ENCODE measurements at regions not wholly inside any gene's neighbourhood (a gene's known extent, or its start where the extent isn't known, plus 50 kb on each side); places are given as distances from the start of the nearest gene placed in this dataset.

DNA sequence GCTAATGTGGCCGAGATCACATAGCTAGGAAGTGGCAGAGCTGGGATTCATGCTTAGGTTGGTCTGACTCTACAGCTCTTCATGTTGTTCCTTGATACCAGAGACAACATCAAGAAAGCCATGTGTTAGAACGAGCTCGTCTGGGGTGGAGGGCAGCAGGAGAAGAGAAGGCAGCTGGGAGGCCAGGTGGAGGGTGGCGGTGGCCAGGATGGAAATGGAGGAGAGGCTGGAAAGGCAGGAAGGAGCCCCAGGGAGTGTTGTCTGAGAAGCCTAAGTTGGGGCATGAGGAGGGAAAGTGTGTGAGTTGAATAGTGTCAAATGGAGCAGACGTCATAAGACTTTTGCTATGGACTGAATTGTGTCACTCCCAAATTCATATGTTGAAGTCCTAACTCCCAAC lies 315.3 kb downstream of the GADD45G start:
- Mint-ChIP-seq H3K4me1 (ENCODE audit: unreplicated experiment) (peaks cover 36% of the 10 kb centered on the region), H3K4me3 (ENCODE audit: unreplicated experiment) (no peak overlapping the region), H3K9me3 (ENCODE audit: unreplicated experiment) (no peaks in the 10 kb centered on the region), H3K36me3 (ENCODE audit: low read depth, unreplicated experiment) (no peaks in the 10 kb centered on the region), H3K27ac (ENCODE audit: unreplicated experiment) (peak overlapping the region; percentile 28), H3K27me3 (ENCODE audit: unreplicated experiment) (peaks cover 11% of the 10 kb centered on the region)
- TF ChIP-seq, protein P1, sequence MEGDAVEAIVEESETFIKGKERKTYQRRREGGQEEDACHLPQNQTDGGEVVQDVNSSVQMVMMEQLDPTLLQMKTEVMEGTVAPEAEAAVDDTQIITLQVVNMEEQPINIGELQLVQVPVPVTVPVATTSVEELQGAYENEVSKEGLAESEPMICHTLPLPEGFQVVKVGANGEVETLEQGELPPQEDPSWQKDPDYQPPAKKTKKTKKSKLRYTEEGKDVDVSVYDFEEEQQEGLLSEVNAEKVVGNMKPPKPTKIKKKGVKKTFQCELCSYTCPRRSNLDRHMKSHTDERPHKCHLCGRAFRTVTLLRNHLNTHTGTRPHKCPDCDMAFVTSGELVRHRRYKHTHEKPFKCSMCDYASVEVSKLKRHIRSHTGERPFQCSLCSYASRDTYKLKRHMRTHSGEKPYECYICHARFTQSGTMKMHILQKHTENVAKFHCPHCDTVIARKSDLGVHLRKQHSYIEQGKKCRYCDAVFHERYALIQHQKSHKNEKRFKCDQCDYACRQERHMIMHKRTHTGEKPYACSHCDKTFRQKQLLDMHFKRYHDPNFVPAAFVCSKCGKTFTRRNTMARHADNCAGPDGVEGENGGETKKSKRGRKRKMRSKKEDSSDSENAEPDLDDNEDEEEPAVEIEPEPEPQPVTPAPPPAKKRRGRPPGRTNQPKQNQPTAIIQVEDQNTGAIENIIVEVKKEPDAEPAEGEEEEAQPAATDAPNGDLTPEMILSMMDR (IDR thresholded peaks at IDR 0.05; ENCODE audit: unreplicated experiment) = no peak
- DNase-seq (ENCODE audit: low spot score) = no peak

GRCh38 chr9:89920951-89921350 lies 316.1 kb downstream of the GADD45G start:
- H3K36me3 Mint-ChIP-seq (ENCODE audit: low read depth, unreplicated experiment) = no peaks in the 10 kb centered on the region
- H3K27ac Mint-ChIP-seq (ENCODE audit: unreplicated experiment) = no peak overlapping the region
- peaks cover 36% of the 10 kb centered on the region for H3K4me1 Mint-ChIP-seq (ENCODE audit: unreplicated experiment)
- TF ChIP-seq, protein P1 (IDR thresholded peaks at IDR 0.05; ENCODE audit: unreplicated experiment) = no peak
- H3K9me3 Mint-ChIP-seq (ENCODE audit: unreplicated experiment) = no peaks in the 10 kb centered on the region
- no peak overlapping the region for H3K4me3 Mint-ChIP-seq (ENCODE audit: unreplicated experiment)
- H3K27me3 Mint-ChIP-seq (ENCODE audit: unreplicated experiment) = peaks cover 11% of the 10 kb centered on the region
- no peak for DNase-seq (ENCODE audit: low spot score)

DNA sequence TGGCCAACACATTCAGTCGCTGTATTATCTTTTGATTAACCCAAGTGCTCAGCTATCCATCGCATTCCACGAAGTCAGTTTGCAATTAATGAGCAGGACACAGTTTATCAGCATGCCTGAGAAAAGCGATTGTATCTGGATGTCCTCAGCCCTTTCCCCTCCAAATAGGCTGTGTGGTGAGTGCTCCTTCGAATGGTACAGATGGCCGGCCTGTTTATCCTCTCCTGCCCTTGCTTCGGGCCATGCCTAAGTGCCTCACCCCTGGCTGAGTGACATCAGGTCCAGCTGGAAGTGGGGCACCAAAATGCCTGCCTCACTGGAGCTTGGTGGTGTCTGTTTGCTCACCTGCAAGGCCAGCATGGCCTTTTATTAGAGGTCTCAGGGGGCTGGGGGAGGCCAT lies 317.3 kb downstream of the GADD45G start:
- no peak overlapping the region for H3K4me3 Mint-ChIP-seq (ENCODE audit: unreplicated experiment)
- H3K4me1 Mint-ChIP-seq (ENCODE audit: unreplicated experiment) = peaks cover 37% of the 10 kb centered on the region
- TF ChIP-seq, protein P1 (IDR thresholded peaks at IDR 0.05; ENCODE audit: unreplicated experiment) = no peak
- peaks cover 11% of the 10 kb centered on the region for H3K27me3 Mint-ChIP-seq (ENCODE audit: unreplicated experiment)
- no peak for DNase-seq (ENCODE audit: low spot score)
- H3K9me3 Mint-ChIP-seq (ENCODE audit: unreplicated experiment) = no peaks in the 10 kb centered on the region
- no peaks in the 10 kb centered on the region for H3K36me3 Mint-ChIP-seq (ENCODE audit: low read depth, unreplicated experiment)
- no peak overlapping the region for H3K27ac Mint-ChIP-seq (ENCODE audit: unreplicated experiment)

GRCh38 chr9:89923174-89923573 lies 318.4 kb downstream of the GADD45G start:
- Mint-ChIP-seq H3K27ac (ENCODE audit: unreplicated experiment) (no peak overlapping the region), H3K36me3 (ENCODE audit: low read depth, unreplicated experiment) (no peaks in the 10 kb centered on the region), H3K9me3 (ENCODE audit: unreplicated experiment) (no peaks in the 10 kb centered on the region), H3K4me1 (ENCODE audit: unreplicated experiment) (peaks cover 48% of the 10 kb centered on the region), H3K4me3 (ENCODE audit: unreplicated experiment) (no peak overlapping the region), H3K27me3 (ENCODE audit: unreplicated experiment) (peaks cover 6% of the 10 kb centered on the region)
- TF ChIP-seq, protein P1 (IDR thresholded peaks at IDR 0.05; ENCODE audit: unreplicated experiment) = no peak
- DNase-seq (ENCODE audit: low spot score) = no peak

- peaks cover 3% of the 10 kb centered on the region for H3K36me3 Mint-ChIP-seq (ENCODE audit: low read depth, unreplicated experiment)
- peaks cover 53% of the 10 kb centered on the region for H3K4me1 Mint-ChIP-seq (ENCODE audit: unreplicated experiment)
- no peak overlapping the region for H3K4me3 Mint-ChIP-seq (ENCODE audit: unreplicated experiment)
- H3K9me3 Mint-ChIP-seq (ENCODE audit: unreplicated experiment) = no peaks in the 10 kb centered on the region
- DNase-seq (ENCODE audit: low spot score) = no peak
- H3K27me3 Mint-ChIP-seq (ENCODE audit: unreplicated experiment) = peaks cover 9% of the 10 kb centered on the region
- no peak overlapping the region for H3K27ac Mint-ChIP-seq (ENCODE audit: unreplicated experiment)
- TF ChIP-seq, protein P1 (IDR thresholded peaks at IDR 0.05; ENCODE audit: unreplicated experiment) = no peak
Measured at GRCh38 chr9:89923961-89924504, 319.2 kb downstream of the GADD45G start.

Data from endothelial cell (in vitro differentiated cells).